ENCODE measurements at regions not wholly inside any gene's neighbourhood (a gene's known extent, or its start where the extent isn't known, plus 50 kb on each side); places are given as distances from the start of the nearest gene placed in this dataset.

- TF ChIP-seq CTCF (IDR thresholded peaks at IDR 0.05) (no peak), POLR2A (IDR thresholded peaks at IDR 0.05) (no peak)
These were observed 70.5 kb upstream of the WNT11 start for GRCh38 chr11:76276781-76277155.

All from thyroid gland (tissue), 4 donors.